H9 (cell line): ENCODE measurements at regions not wholly inside any gene's neighbourhood (a gene's known extent, or its start where the extent isn't known, plus 50 kb on each side); places are given as distances from the start of the nearest gene placed in this dataset.

Experiments used
- DNase-seq: peaks from one replicate; pipeline ENCODE4 v3.0.0-alpha.2; 2017
- H2AFZ ChIP-seq: one replicate; pipeline ENCODE4 v1.6.1; 2013; ENCODE audit warnings: mild to moderate bottlenecking, low read length, control low read depth, moderate library complexity
- H2AK5ac ChIP-seq: 2 replicates; pipeline ENCODE4 v1.6.1; 2013; ENCODE audit warnings: low read length, control low read depth, mixed read lengths; ENCODE audit not compliant: insufficient read length
- H2BK120ac ChIP-seq: one replicate; pipeline ENCODE4 v1.6.1; 2013; ENCODE audit warnings: low read depth, mild to moderate bottlenecking, low read length, control low read depth, inconsistent platforms; ENCODE audit not compliant: poor library complexity, severe bottlenecking
- H2BK12ac ChIP-seq: 2 replicates; pipeline ENCODE4 v1.6.1; 2013; ENCODE audit warnings: low read length, control low read depth, mixed read lengths, low read depth; ENCODE audit not compliant: insufficient read length
- H2BK15ac ChIP-seq: 2 replicates; pipeline ENCODE4 v1.6.1; 2013; ENCODE audit warnings: low read depth, low read length, control low read depth
- H2BK20ac ChIP-seq: one replicate; pipeline ENCODE4 v1.6.1; 2013; ENCODE audit warnings: low read depth, mild to moderate bottlenecking, low read length, control low read depth, inconsistent platforms; ENCODE audit not compliant: poor library complexity, severe bottlenecking
- H2BK5ac ChIP-seq: 2 replicates; pipeline ENCODE4 v1.6.1; 2013; ENCODE audit warnings: low read length, control low read depth, mixed read lengths; ENCODE audit not compliant: insufficient read length
- H3K14ac ChIP-seq: 2 replicates; pipeline ENCODE4 v1.6.1; 2013; ENCODE audit warnings: low read length, control low read depth; ENCODE audit not compliant: insufficient read depth
- H3K18ac ChIP-seq: 2 replicates; pipeline ENCODE4 v1.6.1; 2013; ENCODE audit warnings: low read depth, mild to moderate bottlenecking, mixed read lengths, low read length, control low read depth; ENCODE audit not compliant: insufficient read length
- H3K23ac ChIP-seq: 2 replicates; pipeline ENCODE4 v1.6.1; 2013; ENCODE audit warnings: low read length, control low read depth, mixed read lengths, low read depth; ENCODE audit not compliant: insufficient read length
- H3K23me2 ChIP-seq: 2 replicates; pipeline ENCODE4 v1.6.1; 2013; ENCODE audit warnings: low read depth, mild to moderate bottlenecking, mixed read lengths, low read length, control low read depth; ENCODE audit not compliant: insufficient read length, poor library complexity, severe bottlenecking
- H3K27ac ChIP-seq: 2 replicates; pipeline ENCODE4 v1.5.1; 2013; ENCODE audit warnings: low read length, control low read depth, mixed read lengths, low read depth; ENCODE audit not compliant: insufficient read length
- H3K27me3 ChIP-seq: 2 replicates; pipeline ENCODE4 v1.6.1; 2013; ENCODE audit warnings: low read length, control low read depth, inconsistent platforms; ENCODE audit not compliant: insufficient read depth
- H3K4ac ChIP-seq: 2 replicates; pipeline ENCODE4 v1.6.1; 2013; ENCODE audit warnings: low read depth, mild to moderate bottlenecking, control low read depth, inconsistent platforms, low read length, moderate library complexity
- H3K4me1 ChIP-seq: 2 replicates; pipeline ENCODE4 v1.6.1; 2013; ENCODE audit warnings: low read length, control low read depth, inconsistent platforms; ENCODE audit not compliant: insufficient read depth
- H3K4me2 ChIP-seq: 2 replicates; pipeline ENCODE4 v1.6.1; 2013; ENCODE audit warnings: low read length, control low read depth, mixed read lengths; ENCODE audit not compliant: insufficient read length, insufficient read depth
- H3K56ac ChIP-seq: 2 replicates; pipeline ENCODE4 v1.6.1; 2013; ENCODE audit warnings: low read depth, mild to moderate bottlenecking, mixed read lengths, low read length, control low read depth; ENCODE audit not compliant: insufficient read length
- H3K79me1 ChIP-seq: 2 replicates; pipeline ENCODE4 v1.6.1; 2013; ENCODE audit warnings: low read depth, mild to moderate bottlenecking, moderate library complexity, low read length, control low read depth, inconsistent platforms; ENCODE audit not compliant: insufficient read depth, poor library complexity, severe bottlenecking
- H3K79me2 ChIP-seq: 2 replicates; pipeline ENCODE4 v1.6.1; 2013; ENCODE audit warnings: low read length, control low read depth, inconsistent platforms; ENCODE audit not compliant: insufficient read depth
- H3K9ac ChIP-seq: 2 replicates; pipeline ENCODE4 v1.6.1; 2013; ENCODE audit warnings: low read length, control low read depth, mixed read lengths; ENCODE audit not compliant: insufficient read length; ENCODE audit errors: extremely low read depth
- H3K9me3 ChIP-seq: one replicate; pipeline ENCODE4 v1.6.1; 2013; ENCODE audit warnings: low read depth, low read length, inconsistent platforms; ENCODE audit not compliant: control insufficient read depth
- H3T11ph ChIP-seq: one replicate; pipeline ENCODE4 v1.6.1; 2013; ENCODE audit warnings: mild to moderate bottlenecking, low read length, control low read depth, inconsistent platforms
- H4K20me1 ChIP-seq: one replicate; pipeline ENCODE4 v1.6.1; 2013; ENCODE audit not compliant: control insufficient read depth, insufficient read length, insufficient read depth
- H4K5ac ChIP-seq: 2 replicates; pipeline ENCODE4 v1.6.1; 2013; ENCODE audit warnings: low read depth, mild to moderate bottlenecking, mixed read lengths, low read length, control low read depth; ENCODE audit not compliant: insufficient read length
- H4K8ac ChIP-seq: replicated peaks from 2 replicates; pipeline ENCODE4 v1.6.1; 2013; ENCODE audit warnings: low read length, control low read depth, mixed read lengths, low read depth; ENCODE audit not compliant: insufficient read length
- H4K91ac ChIP-seq: 2 replicates; pipeline ENCODE4 v1.6.1; 2013; ENCODE audit warnings: low read depth, mild to moderate bottlenecking, moderate library complexity, mixed read lengths, low read length, control low read depth; ENCODE audit not compliant: insufficient read length
- H3K27ac Mint-ChIP-seq, 3 experiments: 2 replicates in 2 of 3; 3 replicates in 1 of 3; pipeline ENCODE4 v1.8.0; 2020 to 2021; ENCODE audit warnings: mixed read lengths in 3 of 3, mild to moderate bottlenecking in 1 of 3, moderate library complexity in 1 of 3
- H3K27me3 Mint-ChIP-seq: 2 replicates; pipeline ENCODE4 v1.8.0; 2021; ENCODE audit warnings: low read depth, mild to moderate bottlenecking, moderate library complexity, mixed read lengths
- H3K36me3 Mint-ChIP-seq, 3 experiments: 2 replicates in 2 of 3; 3 replicates in 1 of 3; pipeline ENCODE4 v1.8.0; 2020 to 2021; ENCODE audit warnings: low read depth in 3 of 3, mixed read lengths in 3 of 3; ENCODE audit not compliant: insufficient read depth in 1 of 3
- H3K4me1 Mint-ChIP-seq, 2 experiments: 2 replicates each; pipeline ENCODE4 v1.8.0; 2020; ENCODE audit warnings: mixed read lengths in 2 of 2
- H3K4me3 Mint-ChIP-seq, 2 experiments: 2 replicates in 1 of 2; 3 replicates in 1 of 2; pipeline ENCODE4 v1.8.0; 2020 to 2021; ENCODE audit warnings: mild to moderate bottlenecking in 2 of 2, mixed read lengths in 2 of 2, moderate library complexity in 1 of 2
- H3K9me3 Mint-ChIP-seq, 2 experiments: 2 replicates in 1 of 2; 3 replicates in 1 of 2; pipeline ENCODE4 v1.8.0; 2020; ENCODE audit warnings: mild to moderate bottlenecking in 2 of 2, mixed read lengths in 2 of 2, moderate library complexity in 1 of 2
- CTCF ChIP-seq: fragments of 200-600 bp; sonication (generic); conservative IDR thresholded peaks from 3 replicates; pipeline ENCODE4 v1.8.0; 2021; ENCODE audit warnings: antibody characterized with exemption, mild to moderate bottlenecking
- WGBS: extraction: QIAGEN DNeasy Blood & Tissue Kit; methylation state at CpG from one replicate; pipeline ENCODE4 v1.1.7; 2013; ENCODE audit warnings: missing lambda C conversion rate, low lambda C conversion rate, mixed read lengths; ENCODE audit not compliant: insufficient read length; ENCODE audit errors: extremely low coverage; 5-methylcytosine and 5-hydroxymethylcytosine counted together

GRCh38 chr6:21504790-21505189, 88.8 kb upstream of the SOX4 start:
- no peak overlapping the region for H4K91ac ChIP-seq
- H3K9ac ChIP-seq: no peak overlapping the region
- Mint-ChIP-seq H3K27me3 (no peaks in the 10 kb centered on the region), H3K36me3 (no peaks in the 10 kb centered on the region; a peak in 1 of 7 replicates), H3K9me3 (no peaks in the 10 kb centered on the region; a peak in 1 of 5 replicates), H3K4me1 (peaks cover 5 to 8% of the 10 kb centered on the region in 2 experiments; a peak in 3 of 4 replicates), H3K4me3 (no peak overlapping the region), H3K27ac (no peak overlapping the region)
- H3K27me3 ChIP-seq: no peaks in the 10 kb centered on the region
- no peak overlapping the region for H2BK120ac ChIP-seq
- no peaks in the 10 kb centered on the region for H3K9me3 ChIP-seq
- no peak overlapping the region for H4K5ac ChIP-seq
- no peaks in the 10 kb centered on the region for H3K79me1 ChIP-seq
- no peak overlapping the region for H2BK15ac ChIP-seq
- no peak overlapping the region for H3K18ac ChIP-seq
- no peak overlapping the region for H3K14ac ChIP-seq
- no peak for DNase-seq
- no peak overlapping the region for H3K23ac ChIP-seq
- H3T11ph ChIP-seq: no peak overlapping the region
- no peak overlapping the region for H4K8ac ChIP-seq
- H3K79me2 ChIP-seq: no peaks in the 10 kb centered on the region
- H3K56ac ChIP-seq: no peak overlapping the region
- H3K27ac ChIP-seq: no peak overlapping the region
- H3K4me1 ChIP-seq: no peaks in the 10 kb centered on the region
- no peaks in the 10 kb centered on the region for H4K20me1 ChIP-seq
- no peak overlapping the region for H2AFZ ChIP-seq
- H2BK20ac ChIP-seq: no peak overlapping the region
- WGBS: no CpG with 5 or more reads among the region's 6 CpGs
- H3K23me2 ChIP-seq: no peaks in the 10 kb centered on the region
- TF ChIP-seq CTCF: no peak
- no peak overlapping the region for H2BK5ac ChIP-seq
- no peak overlapping the region for H2AK5ac ChIP-seq
- no peak overlapping the region for H3K4me2 ChIP-seq
- H2BK12ac ChIP-seq: no peak overlapping the region
- H3K4ac ChIP-seq: no peak overlapping the region
